Stimulated activated naive CD8-positive, alpha-beta T cell treated with anti-CD3 and anti-CD28 coated beads, Interleukin-15, Interleukin-2, amounts not matched to agents 100 U/mL and 50 U/mL, for 24 hours (primary cell): ENCODE measurements at regions not wholly inside any gene's neighbourhood (a gene's known extent, or its start where the extent isn't known, plus 50 kb on each side); places are given as distances from the start of the nearest gene placed in this dataset.
A peak's percentile ranks its signal among the peaks of the same experiment; 100 is the strongest.

ENCODE experiments used
- ATAC-seq: fragments of 150-1000 bp; cut with Tn5 transposase; one replicate; pipeline ENCODE4 v1.10.0; 2021
- DNase-seq: peaks from one replicate; pipeline ENCODE4 v3.0.0; 2021

DNA sequence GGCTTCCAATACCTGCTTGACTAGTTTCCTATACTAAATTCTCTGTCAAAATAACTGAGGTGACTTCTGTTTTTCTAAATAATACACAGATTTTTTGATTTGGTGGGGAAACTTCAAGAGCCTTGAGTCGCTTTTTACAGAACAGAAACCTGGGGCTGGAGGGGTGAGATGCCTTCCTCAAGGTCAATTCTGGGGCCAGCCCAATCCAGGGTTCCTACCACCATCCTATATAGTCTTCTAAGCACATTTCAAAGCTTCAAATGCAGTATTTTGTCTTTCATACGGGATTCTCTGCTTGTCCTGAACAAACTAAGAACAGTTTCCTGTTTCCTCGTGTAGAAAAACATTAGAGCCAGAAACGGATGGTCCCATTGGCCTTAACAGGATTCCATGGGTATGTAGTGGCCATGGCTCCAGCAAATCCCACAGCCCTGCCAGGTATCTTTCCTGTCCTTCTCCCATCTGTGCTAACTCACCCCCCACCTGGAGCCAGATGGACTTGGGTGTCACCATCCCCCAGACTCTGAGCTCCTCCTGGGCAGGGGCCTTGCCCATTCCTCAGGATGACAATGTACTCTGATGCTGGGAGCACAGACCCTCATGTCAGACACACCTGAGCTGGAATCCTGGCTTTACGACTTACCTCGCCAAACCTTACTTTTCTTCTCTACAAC lies 146.9 kb downstream of the KLF13 start:
- ATAC-seq, result no peak
- no peak for DNase-seq

DNA sequence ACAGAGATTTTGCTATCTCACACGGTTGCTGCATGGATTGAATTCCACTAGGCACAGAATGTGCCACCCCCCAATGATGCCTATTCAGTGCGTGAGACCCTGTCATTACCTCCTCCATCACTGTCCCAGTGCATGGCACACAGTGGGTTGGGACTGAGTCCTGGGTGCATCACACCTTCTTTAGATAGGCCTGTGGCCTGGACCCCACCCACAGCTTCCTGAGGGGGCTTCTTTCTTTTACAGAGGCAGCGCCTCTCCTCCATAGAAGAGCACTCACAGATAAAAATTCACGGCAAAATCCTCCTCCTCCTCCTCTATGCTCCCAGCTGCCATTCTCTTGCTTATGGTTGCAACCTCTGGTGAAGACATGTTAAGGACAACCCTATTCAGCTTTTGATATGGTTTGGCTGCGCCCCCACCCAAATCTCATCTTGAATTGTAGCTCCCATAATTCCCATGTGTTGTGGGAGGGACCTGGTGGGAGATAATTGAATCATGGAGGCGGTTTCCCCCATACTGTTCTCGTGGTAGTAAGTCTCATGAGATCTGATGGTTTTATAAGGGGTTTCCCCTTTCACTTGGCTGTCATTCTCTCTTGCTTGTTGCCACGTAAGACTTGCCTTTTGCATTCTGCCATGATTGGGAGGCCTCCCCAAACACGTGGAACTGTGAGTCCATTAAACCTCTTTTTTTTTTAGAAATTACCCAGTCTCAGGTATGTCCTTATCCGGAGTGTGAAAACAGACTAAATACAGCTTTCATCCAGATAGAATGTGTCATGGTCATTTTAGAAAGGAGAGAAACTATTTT lies 147.6 kb downstream of the KLF13 start:
- ATAC-seq (peak; percentile 60), DNase-seq (no peak)

- no peak for DNase-seq
- ATAC-seq, result no peak
Observed at GRCh38 chr15:31476236-31476810, 149.7 kb downstream of the KLF13 start.

GRCh38 chr15:31476866-31477265 lies 150.2 kb downstream of the KLF13 start:
- no peak for DNase-seq
- ATAC-seq, result no peak

- no peak for DNase-seq
- ATAC-seq, result no peak
Observed at GRCh38 chr15:31477301-31477700, 150.7 kb downstream of the KLF13 start.

- DNase-seq (no peak), ATAC-seq (no peak)
Observed at GRCh38 chr15:31477851-31478701, 151.4 kb downstream of the KLF13 start.

DNA sequence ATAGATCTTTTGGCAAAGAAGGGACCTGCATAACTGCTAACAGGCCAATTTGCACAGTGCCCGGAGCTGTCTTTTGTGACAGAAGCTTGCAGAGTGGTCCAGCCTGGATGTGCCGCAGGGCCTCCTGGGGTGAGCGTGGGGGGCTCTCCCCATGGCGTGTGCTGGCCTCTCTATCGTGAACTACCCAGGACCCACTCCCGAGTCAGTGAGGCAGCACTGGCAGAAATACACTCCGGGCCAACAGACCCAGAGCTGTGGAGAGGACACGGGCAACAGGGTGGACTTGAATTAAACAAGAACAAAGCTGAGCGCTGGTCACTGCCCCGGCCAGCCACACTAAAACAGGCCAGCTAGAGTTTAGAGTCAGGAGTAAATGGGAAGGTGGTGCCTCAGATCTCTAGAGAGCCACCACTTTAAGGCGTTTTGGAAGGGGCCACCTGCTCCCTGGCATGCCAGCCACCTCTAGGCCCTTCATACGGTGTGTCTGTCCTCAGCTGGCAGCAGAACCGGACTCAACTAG lies 152.1 kb downstream of the KLF13 start:
- ATAC-seq (no peak), DNase-seq (no peak)

- ATAC-seq (no peak), DNase-seq (no peak)
Observed at GRCh38 chr15:31480356-31481025, 153.9 kb downstream of the KLF13 start.

GRCh38 chr15:31481142-31481541 lies 154.5 kb downstream of the KLF13 start:
- DNase-seq (no peak), ATAC-seq (no peak)

DNA sequence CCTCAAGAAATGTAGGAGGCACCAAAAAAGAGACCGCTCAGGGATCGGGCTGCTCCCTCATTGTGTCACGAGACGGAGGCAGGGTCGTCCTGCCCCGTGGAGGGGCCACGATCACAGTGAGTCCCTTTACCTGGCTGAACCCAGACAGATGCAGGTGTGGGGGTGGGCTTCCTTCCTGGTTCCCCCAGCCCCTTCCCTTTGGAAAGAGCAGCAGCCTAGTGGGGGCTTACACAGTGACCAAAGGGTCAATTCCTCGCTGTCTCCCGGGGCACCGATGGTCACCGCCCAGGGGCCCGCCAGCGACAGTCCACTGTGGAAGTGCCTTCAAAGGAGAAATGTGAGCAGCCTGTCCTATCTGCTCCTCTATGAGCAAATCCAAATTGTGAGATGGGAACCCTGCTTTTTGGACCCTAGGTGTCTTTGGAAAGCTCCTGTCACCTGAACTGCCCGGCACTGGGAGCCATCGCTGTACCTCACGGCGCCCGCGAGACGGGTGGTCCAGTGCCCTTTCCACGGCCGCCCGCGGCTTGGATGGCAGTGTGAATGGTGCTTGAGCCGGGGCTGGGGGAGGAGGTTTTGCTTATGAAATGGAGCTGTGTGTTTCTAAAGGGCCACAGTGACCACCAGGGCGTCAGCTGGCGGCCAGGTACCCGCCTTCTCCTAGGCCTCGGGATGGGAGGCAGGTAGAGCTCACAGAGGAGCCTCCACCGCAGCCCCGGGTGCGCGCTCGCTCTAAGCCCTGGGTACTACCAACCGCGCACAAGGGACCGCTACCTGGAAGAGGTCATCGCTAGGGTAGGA lies 155.7 kb downstream of the KLF13 start:
- no peak for ATAC-seq
- no peak for DNase-seq

- DNase-seq, result peak; percentile 75
- ATAC-seq, result peak; percentile 68
Observed at GRCh38 chr15:31483053-31483985, 156.7 kb downstream of the KLF13 start.

DNA sequence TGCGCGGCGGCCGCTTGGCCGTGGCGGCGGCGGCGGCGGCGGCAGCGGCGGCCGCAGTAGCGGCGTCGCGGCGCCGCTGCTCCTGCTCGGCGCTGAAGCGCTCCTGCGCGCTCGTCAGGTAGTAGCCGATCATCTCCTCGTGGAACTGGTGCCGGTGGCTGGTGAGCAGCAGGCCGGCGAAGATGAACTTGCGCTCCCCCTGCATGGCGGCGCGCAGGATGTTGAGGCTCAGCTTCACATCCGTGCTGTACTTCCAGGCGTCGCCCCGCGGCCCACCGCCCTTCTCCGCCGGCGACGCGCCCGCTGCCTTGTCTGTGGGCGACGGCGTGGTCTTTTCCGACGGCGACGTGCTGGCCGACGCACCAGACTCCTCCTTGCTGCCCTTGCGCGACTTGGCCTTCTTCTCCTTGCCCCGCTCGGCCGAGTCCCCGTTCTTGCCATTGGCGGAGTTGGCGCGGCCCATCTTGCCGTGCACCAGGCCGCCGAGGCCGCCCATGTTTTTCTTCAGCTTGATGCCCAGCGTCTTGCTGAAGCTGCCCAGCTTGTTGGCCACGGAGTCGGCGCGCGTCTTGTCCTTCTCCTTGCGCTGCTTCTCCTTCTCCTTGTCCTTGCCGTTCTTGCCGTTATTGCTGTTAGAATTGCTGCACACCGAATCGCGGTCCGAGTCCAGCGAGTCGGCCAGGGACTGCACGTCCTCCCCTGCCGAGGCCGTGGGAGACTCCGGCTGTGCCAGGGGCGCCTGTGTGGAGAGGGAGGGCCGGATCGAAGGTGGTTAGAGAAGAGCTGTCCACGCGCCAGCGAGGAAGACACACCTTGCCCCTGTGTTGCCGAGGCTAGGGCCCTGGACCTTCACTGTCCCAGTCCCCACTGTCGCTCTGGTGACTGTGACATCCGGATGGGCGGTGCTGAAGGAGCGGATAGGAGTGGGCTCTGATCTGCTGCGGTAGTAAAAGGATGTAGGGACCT lies 157.6 kb downstream of the KLF13 start:
- DNase-seq (no peak), ATAC-seq (no peak)

DNA sequence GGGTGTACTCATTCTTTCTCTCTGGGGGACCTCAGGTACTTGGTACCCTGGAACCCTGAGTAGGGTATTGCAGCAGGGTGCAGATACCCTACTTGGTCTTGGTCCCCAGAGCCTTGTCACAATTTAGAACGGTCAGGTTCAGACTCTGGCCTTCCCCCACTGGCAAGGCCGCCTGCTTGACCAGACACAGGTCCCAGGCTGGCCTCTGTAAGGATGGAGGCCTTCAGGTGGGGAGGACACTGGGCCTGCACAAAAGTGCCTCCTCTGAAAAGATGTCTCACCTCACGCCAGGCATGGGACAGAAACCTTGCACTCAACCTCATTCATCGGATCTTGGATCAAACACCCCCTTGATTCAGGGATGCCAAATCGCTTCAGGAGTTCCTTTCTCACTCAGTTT lies 158.4 kb downstream of the KLF13 start:
- no peak for ATAC-seq

DNA sequence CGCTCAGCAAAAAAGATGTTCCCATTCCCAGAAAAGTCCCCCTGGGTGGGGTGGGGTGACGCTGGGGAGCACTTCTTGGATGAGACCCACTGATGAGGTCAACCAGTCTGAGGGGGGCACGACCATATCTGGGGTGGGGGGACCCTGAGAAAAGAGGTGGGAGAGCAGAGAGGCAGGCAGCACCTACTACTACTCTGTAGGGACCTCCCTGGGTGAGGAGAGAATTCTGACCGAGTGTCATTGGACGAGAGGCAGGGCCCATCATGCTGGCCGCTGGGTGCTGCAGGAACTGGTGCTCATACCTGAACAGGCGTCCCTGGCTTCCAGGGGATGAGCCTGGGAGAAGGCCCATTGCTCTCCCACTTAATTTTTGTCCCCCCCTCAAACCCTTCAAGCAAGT lies 158.8 kb downstream of the KLF13 start:
- ATAC-seq (no peak), DNase-seq (no peak)

More for the DNA sequence above, 158.4 kb downstream of the KLF13 start:
- DNase-seq, result no peak

DNA sequence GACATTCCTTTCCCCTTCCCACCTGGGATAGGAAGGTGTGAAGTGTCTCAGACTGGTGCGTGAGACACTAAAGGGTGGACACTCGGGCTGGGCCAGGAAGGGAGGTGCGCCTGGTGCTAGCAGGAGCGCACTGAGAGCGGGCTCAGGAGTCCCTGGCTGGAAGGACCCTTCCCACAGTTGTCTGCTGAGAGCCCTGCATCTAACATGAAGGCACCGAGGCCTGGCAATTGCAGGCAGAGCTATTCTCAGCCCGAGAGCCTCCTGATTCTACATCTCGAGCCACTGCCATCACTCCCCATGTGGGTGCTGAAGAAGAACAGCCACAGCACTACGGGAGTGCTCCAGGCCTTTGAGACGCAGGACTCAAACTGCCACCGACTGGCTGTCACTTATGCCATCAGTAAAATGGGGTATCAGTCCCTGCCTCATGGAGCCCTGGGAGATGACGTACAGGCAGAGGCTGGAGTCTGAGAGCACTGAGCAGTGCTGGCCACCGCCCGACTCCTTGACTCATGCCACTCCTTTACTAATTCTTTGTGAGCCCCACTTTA lies 159.4 kb downstream of the KLF13 start:
- no peak for DNase-seq
- no peak for ATAC-seq

DNA sequence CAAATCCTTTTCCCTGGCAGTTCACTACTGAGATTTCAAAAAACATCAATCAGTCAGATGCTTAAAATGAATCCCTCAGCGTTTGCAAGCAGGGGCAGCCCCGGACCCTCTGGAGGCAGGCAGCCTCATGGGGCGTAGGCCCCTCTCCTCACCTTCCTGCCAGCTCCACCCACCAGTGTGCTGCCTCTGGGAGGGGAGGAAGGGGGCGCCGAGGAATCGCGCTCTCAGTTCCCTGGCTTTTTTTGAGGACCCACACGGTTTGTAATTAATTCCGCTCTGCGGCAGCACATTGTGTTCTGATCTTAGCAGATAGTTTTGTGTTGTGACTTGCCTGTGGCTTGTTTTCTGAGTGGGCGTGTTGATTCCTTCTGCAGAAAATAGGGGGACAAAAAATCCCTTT lies 159.9 kb downstream of the KLF13 start:
- DNase-seq (no peak), ATAC-seq (no peak)

- ATAC-seq (no peak), DNase-seq (no peak)
Observed at GRCh38 chr15:31486906-31487695, 160.5 kb downstream of the KLF13 start.
